Caco-2 (cell line): ENCODE measurements at regions not wholly inside any gene's neighbourhood (a gene's known extent, or its start where the extent isn't known, plus 50 kb on each side); places are given as distances from the start of the nearest gene placed in this dataset.
"Not testable (repeated sequence)": the region's sequence is repeated elsewhere in the genome, so short reads cannot be mapped to it uniquely, and the experiment has no call there.

Source experiments
- BruUV-seq: library from RNA; stranded (reverse); fragments of 400-500 nt; replicated peaks from 2 replicates; lab custom pipeline; 2021; lab: Mats Ljungman, UMichigan
- CTCF ChIA-PET: fragments of 300-600 bp; sonication (Branson Sonifier 250); formaldehyde crosslinking; loops from one replicate; lab custom pipeline; 2022; ENCODE audit warnings: antibody characterized with exemption; lab: Charles Lee
- POLR2A ChIA-PET: fragments of 300-600 bp; sonication (Branson Sonifier 250); formaldehyde crosslinking; loops from one replicate; lab custom pipeline; 2022; ENCODE audit warnings: antibody characterized with exemption; lab: Charles Lee
- DNase-seq, 2 experiments: peaks; one replicate each; pipeline versions ENCODE4 v3.0.0 to v3.0.0-alpha.2; 2020 to 2022
- H3K27me3 ChIP-seq: replicated peaks from 2 replicates; pipeline ENCODE4 v1.6.0; 2011; ENCODE audit warnings: low read length; ENCODE audit not compliant: control insufficient read depth, insufficient read depth
- H3K36me3 ChIP-seq: 2 replicates; pipeline ENCODE4 v1.5.1; 2011; ENCODE audit warnings: low read length; ENCODE audit not compliant: control insufficient read depth, insufficient read depth
- H3K4me1 ChIP-seq: fragments of 250-450 bp; sonication (Bioruptor Pico); 2 replicates; pipeline ENCODE4 v1.5.1; 2020; ENCODE audit warnings: mild to moderate bottlenecking
- H3K4me3 ChIP-seq: 2 replicates; pipeline ENCODE4 v1.5.1; 2011; ENCODE audit warnings: low read depth, mild to moderate bottlenecking, control low read depth, low read length
- H3K9me3 ChIP-seq: fragments of 250-450 bp; sonication (Bioruptor Pico); 2 replicates; pipeline ENCODE4 v1.5.1; 2020; ENCODE audit warnings: mild to moderate bottlenecking, moderate library complexity
- H3K27ac Mint-ChIP-seq: one replicate; pipeline ENCODE4 v1.8.0; 2022; ENCODE audit warnings: mixed read lengths; ENCODE audit not compliant: unreplicated experiment
- H3K27me3 Mint-ChIP-seq: one replicate; pipeline ENCODE4 v1.8.0; 2022; ENCODE audit warnings: mixed read lengths; ENCODE audit not compliant: insufficient read depth, unreplicated experiment
- H3K36me3 Mint-ChIP-seq: one replicate; pipeline ENCODE4 v1.8.0; 2022; ENCODE audit warnings: mild to moderate bottlenecking, mixed read lengths; ENCODE audit not compliant: insufficient read depth, unreplicated experiment
- H3K4me1 Mint-ChIP-seq: one replicate; pipeline ENCODE4 v1.8.0; 2022; ENCODE audit warnings: low read depth, mixed read lengths; ENCODE audit not compliant: unreplicated experiment
- H3K4me3 Mint-ChIP-seq: one replicate; pipeline ENCODE4 v1.8.0; 2022; ENCODE audit warnings: mild to moderate bottlenecking, moderate library complexity, mixed read lengths; ENCODE audit not compliant: unreplicated experiment
- H3K9me3 Mint-ChIP-seq: one replicate; pipeline ENCODE4 v1.8.0; 2022; ENCODE audit warnings: mixed read lengths; ENCODE audit not compliant: unreplicated experiment
- CTCF ChIP-seq, 2 experiments: fragments of 200-600 bp in 1 of 2; IDR thresholded peaks; 1 replicate in 1 of 2; 2 replicates in 1 of 2; pipeline versions ENCODE4 v1.5.1 to v1.8.0; 2011 to 2022; ENCODE audit warnings: antibody characterized with exemption in 1 of 2, control low read depth in 1 of 2, inconsistent platforms in 1 of 2, low read depth in 1 of 2, low read length in 1 of 2, mild to moderate bottlenecking in 1 of 2, moderate library complexity in 1 of 2; ENCODE audit not compliant: insufficient read depth in 1 of 2, severe bottlenecking in 1 of 2, unreplicated experiment in 1 of 2
- intact Hi-C: fragments of 100-400 bp; cut with micrococcal nuclease; formaldehyde crosslinking; loops from one replicate; pipeline ENCODE4 v1.10.0; 2022; ENCODE audit not compliant: unreplicated experiment

- Histone ChIP-seq H3K4me3 (no peak overlapping the region), H3K36me3 (no peaks in the 10 kb centered on the region), H3K27me3 (no peaks in the 10 kb centered on the region), H3K4me1 (no peaks in the 10 kb centered on the region), H3K9me3 (no peaks in the 10 kb centered on the region)
- Mint-ChIP-seq H3K9me3 (no peaks in the 10 kb centered on the region), H3K27me3 (no peaks in the 10 kb centered on the region), H3K27ac (no peak overlapping the region), H3K4me3 (no peak overlapping the region), H3K36me3 (no peaks in the 10 kb centered on the region), H3K4me1 (no peaks in the 10 kb centered on the region)
- intact Hi-C loops: no loop called here
- DNase-seq: no peak
- BruUV-seq: no TSS peak
- TF ChIP-seq CTCF (IDR thresholded peaks at IDR 0.05; ENCODE audit: insufficient read depth in 1 of 2, low read depth in 1 of 2, low read length in 1 of 2, severe bottlenecking in 1 of 2, unreplicated experiment in 1 of 2): no peak
- ChIA-PET CTCF (no interaction called here), POLR2A (no interaction called here)
These were observed 546.8 kb downstream of the RWDD3 start for GRCh38 chr1:95780836-95781235.

GRCh38 chr1:95790136-95790535 lies 556.1 kb downstream of the RWDD3 start:
- Mint-ChIP-seq H3K9me3 (peaks cover 3% of the 10 kb centered on the region), H3K36me3 (no peaks in the 10 kb centered on the region), H3K4me1 (no peaks in the 10 kb centered on the region), H3K27ac (no peak overlapping the region), H3K4me3 (no peak overlapping the region), H3K27me3 (no peaks in the 10 kb centered on the region)
- DNase-seq: no peak
- Histone ChIP-seq H3K9me3 (no peaks in the 10 kb centered on the region), H3K4me1 (no peaks in the 10 kb centered on the region), H3K36me3 (no peaks in the 10 kb centered on the region), H3K4me3 (no peak overlapping the region), H3K27me3 (no peaks in the 10 kb centered on the region)
- no peak for TF ChIP-seq CTCF (IDR thresholded peaks at IDR 0.05; ENCODE audit: insufficient read depth in 1 of 2, low read depth in 1 of 2, low read length in 1 of 2, severe bottlenecking in 1 of 2, unreplicated experiment in 1 of 2)
- CTCF ChIA-PET: no interaction called here
- intact Hi-C loops: no loop called here
- POLR2A ChIA-PET: no interaction called here
- BruUV-seq: no TSS peak

GRCh38 chr1:95793893-95794292 lies 559.9 kb downstream of the RWDD3 start:
- ChIA-PET POLR2A (no interaction called here), CTCF (no interaction called here)
- intact Hi-C loops: no loop called here
- DNase-seq: peak in 1 of 2 experiments; percentile 19
- Mint-ChIP-seq H3K4me3 (no peak overlapping the region), H3K4me1 (no peaks in the 10 kb centered on the region), H3K27ac (no peak overlapping the region), H3K27me3 (no peaks in the 10 kb centered on the region), H3K9me3 (peaks cover 16% of the 10 kb centered on the region), H3K36me3 (no peaks in the 10 kb centered on the region)
- no peaks in the 10 kb centered on the region for H3K9me3 ChIP-seq
- H3K4me1 ChIP-seq: no peaks in the 10 kb centered on the region
- H3K4me3 ChIP-seq: no peak overlapping the region
- no TSS peak for BruUV-seq
- H3K36me3 ChIP-seq: no peaks in the 10 kb centered on the region
- peak in 1 of 2 experiments; percentile 11 for TF ChIP-seq CTCF (IDR thresholded peaks at IDR 0.05; ENCODE audit: insufficient read depth in 1 of 2, low read depth in 1 of 2, low read length in 1 of 2, severe bottlenecking in 1 of 2, unreplicated experiment in 1 of 2)
- no peaks in the 10 kb centered on the region for H3K27me3 ChIP-seq

GRCh38 chr1:95797761-95798160 lies 563.8 kb downstream of the RWDD3 start:
- intact Hi-C loops: not testable (repeated sequence)

More at GRCh38 chr1:95797761-95798160, 563.8 kb downstream of the RWDD3 start:
- H3K27me3 ChIP-seq, H3K36me3 ChIP-seq, H3K4me1 Mint-ChIP-seq, H3K4me3 ChIP-seq, CTCF ChIA-PET, H3K9me3 ChIP-seq, POLR2A ChIA-PET, H3K4me3 Mint-ChIP-seq, H3K4me1 ChIP-seq, H3K36me3 Mint-ChIP-seq, H3K27me3 Mint-ChIP-seq, BruUV-seq, H3K27ac Mint-ChIP-seq, DNase-seq: not testable (repeated sequence)
- H3K9me3 Mint-ChIP-seq: peaks cover 17% of the 10 kb centered on the region
